ENCODE measurements at regions not wholly inside any gene's neighbourhood (a gene's known extent, or its start where the extent isn't known, plus 50 kb on each side); places are given as distances from the start of the nearest gene placed in this dataset.

- H3K4me3 ChIP-seq (ENCODE audit: low read depth, low read length), result no peak overlapping the region
- TF ChIP-seq, protein P1, sequence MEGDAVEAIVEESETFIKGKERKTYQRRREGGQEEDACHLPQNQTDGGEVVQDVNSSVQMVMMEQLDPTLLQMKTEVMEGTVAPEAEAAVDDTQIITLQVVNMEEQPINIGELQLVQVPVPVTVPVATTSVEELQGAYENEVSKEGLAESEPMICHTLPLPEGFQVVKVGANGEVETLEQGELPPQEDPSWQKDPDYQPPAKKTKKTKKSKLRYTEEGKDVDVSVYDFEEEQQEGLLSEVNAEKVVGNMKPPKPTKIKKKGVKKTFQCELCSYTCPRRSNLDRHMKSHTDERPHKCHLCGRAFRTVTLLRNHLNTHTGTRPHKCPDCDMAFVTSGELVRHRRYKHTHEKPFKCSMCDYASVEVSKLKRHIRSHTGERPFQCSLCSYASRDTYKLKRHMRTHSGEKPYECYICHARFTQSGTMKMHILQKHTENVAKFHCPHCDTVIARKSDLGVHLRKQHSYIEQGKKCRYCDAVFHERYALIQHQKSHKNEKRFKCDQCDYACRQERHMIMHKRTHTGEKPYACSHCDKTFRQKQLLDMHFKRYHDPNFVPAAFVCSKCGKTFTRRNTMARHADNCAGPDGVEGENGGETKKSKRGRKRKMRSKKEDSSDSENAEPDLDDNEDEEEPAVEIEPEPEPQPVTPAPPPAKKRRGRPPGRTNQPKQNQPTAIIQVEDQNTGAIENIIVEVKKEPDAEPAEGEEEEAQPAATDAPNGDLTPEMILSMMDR (IDR thresholded peaks at IDR 0.05; ENCODE audit: low read depth, low read length, missing control alignments), result no peak
- in situ Hi-C loops (cut with HindIII; ENCODE audit: low sequenced_read_pairs), result no loop called here
- no peak for DNase-seq (ENCODE audit: low read depth)
These were observed 197.2 kb downstream of the BCAS1 start for GRCh38 chr20:53873230-53873604.

DNA sequence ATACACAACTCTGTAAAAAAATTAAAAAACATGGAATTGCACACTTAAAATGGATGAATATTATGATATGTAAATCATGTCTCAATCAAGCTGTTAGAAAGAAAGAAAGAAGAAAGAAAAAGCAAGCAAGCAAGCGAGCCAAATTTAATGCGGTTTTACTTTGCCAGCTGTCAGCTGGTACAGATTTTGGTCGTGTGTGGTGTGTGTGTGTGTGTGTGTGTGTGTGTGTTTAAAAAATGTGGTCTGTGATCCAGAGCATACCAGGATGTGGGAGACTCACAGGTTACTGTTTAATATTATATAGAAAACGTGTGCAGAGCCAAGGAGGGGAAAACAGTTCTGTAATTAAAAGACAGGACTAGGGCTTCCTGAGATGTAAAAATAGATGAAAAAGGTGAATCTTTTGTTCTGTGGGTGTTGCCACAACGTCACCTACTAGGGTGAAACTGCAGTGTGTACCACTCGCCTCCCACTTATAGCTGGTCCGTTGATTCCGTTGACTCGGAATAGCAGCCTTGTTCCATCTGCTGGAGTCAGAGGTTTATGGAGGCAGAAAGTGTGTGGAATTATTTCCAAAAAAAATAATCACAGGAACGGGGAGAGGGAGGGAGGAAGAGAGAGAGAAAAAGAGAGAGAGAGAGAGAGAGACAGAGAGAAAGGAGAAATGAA is 197.7 kb downstream of the BCAS1 start:
- in situ Hi-C loops (cut with HindIII; ENCODE audit: low sequenced_read_pairs), result no loop called here
- no peak overlapping the region for H3K4me3 ChIP-seq (ENCODE audit: low read depth, low read length)
- no peak for DNase-seq (ENCODE audit: low read depth)
- TF ChIP-seq, protein P1 (IDR thresholded peaks at IDR 0.05; ENCODE audit: low read depth, low read length, missing control alignments), result no peak

- DNase-seq (ENCODE audit: low read depth), result no peak
- in situ Hi-C loops (cut with HindIII; ENCODE audit: low sequenced_read_pairs), result no loop called here
- TF ChIP-seq, protein P1 (IDR thresholded peaks at IDR 0.05; ENCODE audit: low read depth, low read length, missing control alignments), result no peak
- no peak overlapping the region for H3K4me3 ChIP-seq (ENCODE audit: low read depth, low read length)
These were observed 198.3 kb downstream of the BCAS1 start for GRCh38 chr20:53872081-53872541.

GRCh38 chr20:53871541-53871940 is 198.9 kb downstream of the BCAS1 start:
- in situ Hi-C loops (cut with HindIII; ENCODE audit: low sequenced_read_pairs), result no loop called here
- no peak overlapping the region for H3K4me3 ChIP-seq (ENCODE audit: low read depth, low read length)
- no peak for DNase-seq (ENCODE audit: low read depth)
- TF ChIP-seq, protein P1 (IDR thresholded peaks at IDR 0.05; ENCODE audit: low read depth, low read length, missing control alignments), result no peak

- DNase-seq (ENCODE audit: low read depth), result no peak
- TF ChIP-seq, protein P1 (IDR thresholded peaks at IDR 0.05; ENCODE audit: low read depth, low read length, missing control alignments), result no peak
- in situ Hi-C loops (cut with HindIII; ENCODE audit: low sequenced_read_pairs), result no loop called here
- no peak overlapping the region for H3K4me3 ChIP-seq (ENCODE audit: low read depth, low read length)
These were observed 199.7 kb downstream of the BCAS1 start for GRCh38 chr20:53870426-53871315.

DNA sequence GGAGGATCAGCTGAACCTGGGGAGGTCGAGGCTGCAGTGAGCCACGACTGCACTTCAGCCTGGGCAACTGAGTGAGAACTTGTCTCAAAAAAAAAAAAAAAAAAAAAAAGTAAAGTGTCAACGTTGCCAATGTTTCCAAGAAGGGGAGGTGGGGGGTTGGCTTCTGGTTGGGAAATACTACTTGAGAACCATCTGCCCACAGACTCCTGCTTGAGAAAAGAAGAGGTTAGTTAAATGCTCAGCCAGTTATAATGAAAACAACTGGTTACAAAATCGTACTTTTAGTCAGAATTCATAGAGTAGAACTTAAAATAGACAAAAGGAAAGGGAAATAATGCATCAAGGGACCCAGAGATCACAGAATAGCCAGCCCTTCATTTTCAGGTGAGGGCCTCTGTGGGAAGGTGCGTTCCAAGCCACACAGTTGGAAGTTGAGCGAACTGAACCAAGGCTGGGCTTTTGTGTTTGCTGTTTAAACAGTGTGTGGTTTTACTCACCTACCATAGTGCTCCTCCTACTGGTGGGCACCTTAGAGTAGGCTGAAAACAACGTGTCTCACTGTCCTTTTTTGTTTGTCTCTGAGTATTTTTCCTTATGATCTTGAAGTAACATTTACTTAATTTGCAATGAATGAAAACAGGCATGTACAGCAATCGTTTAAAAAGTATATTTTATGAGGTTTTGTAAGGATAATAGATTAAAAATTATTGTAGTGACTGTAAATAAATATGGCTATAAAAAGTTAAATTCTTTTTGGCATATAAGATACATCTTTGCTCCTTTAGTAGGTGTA is 200.7 kb downstream of the BCAS1 start:
- TF ChIP-seq, protein P1 (IDR thresholded peaks at IDR 0.05; ENCODE audit: low read depth, low read length, missing control alignments), result peak; percentile 92
- no peak overlapping the region for H3K4me3 ChIP-seq (ENCODE audit: low read depth, low read length)
- in situ Hi-C loops (cut with HindIII; ENCODE audit: low sequenced_read_pairs), result no loop called here
- peak; percentile 69 for DNase-seq (ENCODE audit: low read depth)

Data from astrocyte of the cerebellum (primary cell).